K562 (cell line): ENCODE measurements at regions not wholly inside any gene's neighbourhood (a gene's known extent, or its start where the extent isn't known, plus 50 kb on each side); places are given as distances from the start of the nearest gene placed in this dataset.

Source experiments
- ATAC-seq: fragments of 200-7000 bp; cut with Tn5 transposase; 3 replicates; pipeline ENCODE4 v1.9.1; 2020; ENCODE audit warnings: moderate library complexity
- BruUV-seq: library from RNA; stranded (reverse); fragments of 400-500 nt; replicated peaks from 2 replicates; lab custom pipeline; 2021; lab: Mats Ljungman, UMichigan
- CTCF ChIA-PET: fragments of 300-600 bp; formaldehyde crosslinking; extraction: SDS; loops from one replicate; lab custom pipeline; 2021; ENCODE audit warnings: low intra/inter-chr PET ratio; lab: Yijun Ruan, JAX
- POLR2A ChIA-PET: fragments of 300-600, 350-650 bp; sonication (Branson Sonifier 250); formaldehyde crosslinking; extraction: SDS; loops from one replicate; lab custom pipeline; 2021; ENCODE audit warnings: antibody characterized with exemption, inconsistent platforms; lab: Yijun Ruan, JAX
- DNase-seq, 4 experiments: peaks; one replicate each; pipeline versions ENCODE4 v3.0.0 to v3.0.0-alpha.2; 2011 to 2018; ENCODE audit warnings: low spot score in 3 of 4, mixed read lengths in 3 of 4; ENCODE audit errors: extremely low read depth in 1 of 4
- FAIRE-seq: peaks from 2 replicates; lab custom pipeline; 2011; peaks lifted over from hg19 to GRCh38; lab: Jason Lieb, UNC
- H2AFZ ChIP-seq: 2 replicates; pipeline ENCODE4 v1.6.0; 2011; ENCODE audit warnings: low read depth, low read length, control low read depth, inconsistent platforms
- H3K27ac ChIP-seq: fragments of 200-600 bp; 3 replicates; pipeline ENCODE4 v1.8.0; 2011; ENCODE audit warnings: low read depth, mild to moderate bottlenecking, control low read depth, inconsistent platforms, low read length, moderate library complexity, mixed read lengths; ENCODE audit errors: extremely low read depth
- H3K27me3 ChIP-seq, 2 experiments: fragments of 300-600 bp in 1 of 2; 2 replicates in 1 of 2; 3 replicates in 1 of 2; pipeline versions ENCODE4 v1.6.0 to v1.8.0; 2011; ENCODE audit warnings: inconsistent platforms in 2 of 2, low read length in 2 of 2, mild to moderate bottlenecking in 1 of 2, mixed read lengths in 1 of 2, moderate library complexity in 1 of 2; ENCODE audit not compliant: control insufficient read depth in 2 of 2, insufficient read depth in 2 of 2
- H3K36me3 ChIP-seq: fragments of 300-600 bp; 3 replicates; pipeline ENCODE4 v1.8.0; 2011; ENCODE audit warnings: mild to moderate bottlenecking, low read length, inconsistent platforms; ENCODE audit not compliant: control insufficient read depth, insufficient read depth
- H3K4me1 ChIP-seq, 2 experiments: fragments of 200-600 bp in 1 of 2; replicated peaks in 1 of 2; 2 replicates in 1 of 2; 3 replicates in 1 of 2; pipeline versions ENCODE4 v1.5.1 to v1.8.0; 2011; ENCODE audit warnings: inconsistent platforms in 2 of 2, low read length in 2 of 2, mild to moderate bottlenecking in 1 of 2, mixed read lengths in 1 of 2, moderate library complexity in 1 of 2; ENCODE audit not compliant: control insufficient read depth in 2 of 2, insufficient read depth in 2 of 2
- H3K4me2 ChIP-seq: 2 replicates; pipeline ENCODE4 v1.6.1; 2011; ENCODE audit warnings: low read length, control low read depth, inconsistent platforms, mixed read lengths; ENCODE audit not compliant: insufficient read depth
- H3K4me3 ChIP-seq: fragments of 200-600 bp; sonication (generic), shearing (Covaris generic); 2 replicates; pipeline ENCODE4 v1.5.1; 2016; ENCODE audit warnings: control low read depth, inconsistent platforms
- H3K79me2 ChIP-seq: fragments of 200-600 bp; 3 replicates; pipeline ENCODE4 v1.8.0; 2011; ENCODE audit warnings: low read length, inconsistent platforms; ENCODE audit not compliant: control insufficient read depth, insufficient read depth
- H3K9ac ChIP-seq, 2 experiments: 2 replicates each; pipeline versions ENCODE4 v1.6.0 to v1.6.1; 2011; ENCODE audit warnings: low read depth in 2 of 2, low read length in 2 of 2, control low read depth in 1 of 2, inconsistent platforms in 1 of 2, mild to moderate bottlenecking in 1 of 2, mixed read lengths in 1 of 2; ENCODE audit not compliant: insufficient read depth in 1 of 2
- H3K9me1 ChIP-seq: one replicate; pipeline ENCODE4 v1.6.0; 2011; ENCODE audit warnings: inconsistent platforms, mild to moderate bottlenecking, low read length, moderate library complexity; ENCODE audit not compliant: control insufficient read depth, insufficient read depth
- H3K9me3 ChIP-seq: replicated peaks from 2 replicates; pipeline ENCODE4 v1.5.1; 2011; ENCODE audit warnings: low read depth, low read length, inconsistent platforms; ENCODE audit not compliant: control insufficient read depth, insufficient read depth
- H4K20me1 ChIP-seq: replicated peaks from 2 replicates; pipeline ENCODE4 v1.6.1; 2011; ENCODE audit warnings: low read length, inconsistent platforms, mixed read lengths; ENCODE audit not compliant: control insufficient read depth, insufficient read depth
- ADNP ChIP-seq: fragments of 200-800 bp; sonication (Bioruptor generic); IDR thresholded peaks from 2 replicates; pipeline ENCODE4 v1.6.1; 2016; ENCODE audit warnings: missing genetic modification characterization, missing compliant biosample characterization
- CTBP1 ChIP-seq: fragments of 450-650 bp; IDR thresholded peaks from 2 replicates; pipeline ENCODE4 v1.6.1; 2016; ENCODE audit warnings: borderline replicate concordance
- CXXC5 ChIP-seq: fragments of 250-450 bp; sonication (Bioruptor Pico); IDR thresholded peaks from 2 replicates; pipeline ENCODE4 v1.8.0; 2022; ENCODE audit warnings: inconsistent platforms, mild to moderate bottlenecking, moderate library complexity
- SIX5 ChIP-seq, 2 experiments: IDR thresholded peaks; 2 replicates each; pipeline ENCODE4 v1.6.1; 2011; ENCODE audit warnings: low read length in 2 of 2, borderline replicate concordance in 1 of 2, low read depth in 1 of 2, mild to moderate bottlenecking in 1 of 2, moderate library complexity in 1 of 2; ENCODE audit not compliant: insufficient read depth in 1 of 2
- SNIP1 ChIP-seq: fragments of 450-650 bp; IDR thresholded peaks from 2 replicates; pipeline ENCODE4 v1.7.1; 2017; ENCODE audit warnings: low read depth, mild to moderate bottlenecking
- TCFL5 ChIP-seq: fragments of 250-450 bp; sonication (Bioruptor Pico); conservative IDR thresholded peaks from 2 replicates; pipeline ENCODE4 v1.6.1; 2021; ENCODE audit warnings: mild to moderate bottlenecking, moderate library complexity, matching md5 sums
- YY1 ChIP-seq, 3 experiments: IDR thresholded peaks; 2 replicates each; pipeline ENCODE4 v1.6.1; 2011; ENCODE audit warnings: low read length in 2 of 3, mild to moderate bottlenecking in 2 of 3, moderate library complexity in 2 of 3, borderline replicate concordance in 1 of 3, control low read depth in 1 of 3, low read depth in 1 of 3; ENCODE audit not compliant: insufficient read depth in 3 of 3, insufficient replicate concordance in 2 of 3, control insufficient read depth in 1 of 3, insufficient read length in 1 of 3; ENCODE audit errors: extremely low read depth in 1 of 3
- ZNF121 ChIP-seq: sonication (generic); formaldehyde crosslinking; conservative IDR thresholded peaks from 2 replicates; pipeline ENCODE4 v1.8.0; 2022; ENCODE audit warnings: missing genetic modification reagents
- ZNF24 ChIP-seq: fragments of 450-650 bp; IDR thresholded peaks from 2 replicates; pipeline ENCODE4 v1.6.1; 2016
- ZNF551 ChIP-seq: fragments of 250-450 bp; sonication (Bioruptor Pico); IDR thresholded peaks from 2 replicates; pipeline ENCODE4 v1.5.0; 2021; ENCODE audit warnings: mild to moderate bottlenecking, moderate library complexity
- in situ Hi-C: fragments of 300-500 bp; cut with MboI; formaldehyde crosslinking; loops from 4 replicates; pipeline ENCODE4 v1.15.0; 2018; ENCODE audit warnings: inconsistent platforms, mixed read lengths
- intact Hi-C: fragments of 100-400 bp; cut with micrococcal nuclease; formaldehyde crosslinking; loops from 2 replicates; pipeline ENCODE4 v1.14.2; 2022
- TF ChIP-seq, protein P1 (sequence below): sonication (generic); formaldehyde crosslinking; IDR thresholded peaks from 2 replicates; pipeline ENCODE4 v1.8.0; 2022; ENCODE audit warnings: mild to moderate bottlenecking, missing genetic modification reagents
- TF ChIP-seq, protein P2 (sequence below): IDR thresholded peaks from 2 replicates; pipeline ENCODE4 v1.6.1; 2012; ENCODE audit warnings: low read depth, low read length, improper control_type of control experiment, borderline replicate concordance

DNA sequence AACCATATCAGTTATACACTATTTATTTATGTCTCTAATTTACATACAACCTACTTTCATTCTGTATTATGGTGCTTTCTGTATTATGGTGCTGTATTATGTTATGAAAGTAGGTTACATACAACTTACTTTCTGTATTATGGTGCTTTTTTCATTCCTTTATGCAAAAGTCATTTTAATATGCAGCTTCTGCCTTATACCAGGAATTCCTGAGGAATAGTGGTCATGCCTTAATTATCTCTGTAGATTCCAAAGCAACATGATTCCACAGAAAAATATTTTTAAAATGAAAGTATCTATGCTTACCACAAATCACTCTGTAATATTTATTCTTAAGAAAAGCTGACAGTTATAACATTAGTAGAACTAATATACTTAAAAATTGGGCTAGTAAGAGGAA lies 922.0 kb upstream of the NRXN1 start:
- Histone ChIP-seq H3K79me2 (no peaks in the 10 kb centered on the region), H2AFZ (no peak overlapping the region), H3K4me3 (no peak overlapping the region), H4K20me1 (no peaks in the 10 kb centered on the region), H3K9ac (no peak overlapping the region), H3K27ac (no peak overlapping the region), H3K4me2 (no peak overlapping the region), H3K4me1 (no peaks in the 10 kb centered on the region), H3K9me1 (no peaks in the 10 kb centered on the region), H3K36me3 (no peaks in the 10 kb centered on the region), H3K27me3 (no peaks in the 10 kb centered on the region), H3K9me3 (no peaks in the 10 kb centered on the region; the same call in 1 of the 2 replicates)
- POLR2A ChIA-PET = no interaction called here
- no TSS peak for BruUV-seq
- CTCF ChIA-PET = no interaction called here
- TF ChIP-seq ADNP = no peak
- no peak for TF ChIP-seq CXXC5 (CRISPR knock-in tag)
- no peak for TF ChIP-seq ZNF24
- no peak for TF ChIP-seq SIX5 (IDR thresholded peaks at IDR 0.05; ENCODE audit: borderline replicate concordance in 1 of 2, insufficient read depth in 1 of 2, low read depth in 1 of 2, low read length in 2 of 2)
- TF ChIP-seq TCFL5 (CRISPR knock-in tag) = no peak
- TF ChIP-seq ZNF551 (CRISPR knock-in tag) = no peak
- no peak for TF ChIP-seq CTBP1
- TF ChIP-seq SNIP1 = no peak
- TF ChIP-seq YY1 (IDR thresholded peaks at IDR 0.05; ENCODE audit: borderline replicate concordance in 1 of 3, control insufficient read depth in 1 of 3, extremely low read depth in 1 of 3, insufficient read depth in 3 of 3, insufficient read length in 1 of 3, insufficient replicate concordance in 2 of 3, low read depth in 1 of 3, low read length in 2 of 3) = no peak
- TF ChIP-seq, protein P1, sequence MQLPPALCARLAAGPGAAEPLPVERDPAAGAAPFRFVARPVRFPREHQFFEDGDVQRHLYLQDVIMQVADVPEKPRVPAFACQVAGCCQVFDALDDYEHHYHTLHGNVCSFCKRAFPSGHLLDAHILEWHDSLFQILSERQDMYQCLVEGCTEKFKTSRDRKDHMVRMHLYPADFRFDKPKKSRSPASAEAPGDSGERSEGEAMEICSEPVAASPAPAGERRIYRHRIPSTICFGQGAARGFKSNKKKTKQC (CRISPR knock-in tag) = no peak
- TF ChIP-seq ZNF121 (CRISPR knock-in tag) = no peak
- TF ChIP-seq, protein P2, sequence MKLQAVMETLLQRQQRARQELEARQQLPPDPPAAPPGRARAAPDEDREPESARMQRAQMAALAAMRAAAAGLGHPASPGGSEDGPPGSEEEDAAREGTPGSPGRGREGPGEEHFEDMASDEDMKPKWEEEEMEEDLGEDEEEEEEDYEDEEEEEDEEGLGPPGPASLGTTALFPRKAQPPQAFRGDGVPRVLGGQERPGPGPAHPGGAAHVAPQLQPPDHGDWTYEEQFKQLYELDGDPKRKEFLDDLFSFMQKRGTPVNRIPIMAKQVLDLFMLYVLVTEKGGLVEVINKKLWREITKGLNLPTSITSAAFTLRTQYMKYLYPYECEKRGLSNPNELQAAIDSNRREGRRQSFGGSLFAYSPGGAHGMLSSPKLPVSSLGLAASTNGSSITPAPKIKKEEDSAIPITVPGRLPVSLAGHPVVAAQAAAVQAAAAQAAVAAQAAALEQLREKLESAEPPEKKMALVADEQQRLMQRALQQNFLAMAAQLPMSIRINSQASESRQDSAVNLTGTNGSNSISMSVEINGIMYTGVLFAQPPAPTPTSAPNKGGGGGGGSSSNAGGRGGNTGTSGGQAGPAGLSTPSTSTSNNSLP = no peak
- DNase-seq = no peak
- in situ Hi-C loops = no loop called here
- no peak for ATAC-seq
- intact Hi-C loops = no loop called here
- FAIRE-seq = no peak
